OCI-LY3 (cell line): ENCODE measurements at regions not wholly inside any gene's neighbourhood (a gene's known extent, or its start where the extent isn't known, plus 50 kb on each side); places are given as distances from the start of the nearest gene placed in this dataset.

Source experiments
- H2AFZ ChIP-seq: fragments of 200-600, 300-600 bp; shearing (Covaris generic); 2 replicates; pipeline ENCODE4 v1.6.0; 2014; ENCODE audit warnings: antibody characterized with exemption, low read depth, low read length
- H3K27ac ChIP-seq: fragments of 200-600, 300-600 bp; sonication (generic); 2 replicates; pipeline ENCODE4 v1.5.1; 2014; ENCODE audit warnings: mild to moderate bottlenecking, low read length, moderate library complexity, mixed read lengths
- H3K27me3 ChIP-seq: fragments of 200-600, 300-600 bp; sonication (generic); 2 replicates; pipeline ENCODE4 v1.6.1; 2014; ENCODE audit warnings: low read depth, low read length, mixed read lengths
- H3K36me3 ChIP-seq: fragments of 200-600, 300-600 bp; sonication (generic); replicated peaks from 2 replicates; pipeline ENCODE3; 2014; ENCODE audit warnings: low read depth, low read length, mixed read lengths
- H3K4me1 ChIP-seq: fragments of 300-600, 200-600 bp; sonication (generic); 2 replicates; pipeline ENCODE4 v1.6.1; 2014; ENCODE audit warnings: low read length, mixed read lengths
- H3K4me2 ChIP-seq: fragments of 200-600, 300-600 bp; sonication (generic); 2 replicates; pipeline ENCODE4 v1.6.1; 2014; ENCODE audit warnings: low read length, mixed read lengths
- H3K4me3 ChIP-seq: fragments of 300-600, 200-600 bp; sonication (generic); 2 replicates; pipeline ENCODE4 v1.5.1; 2014; ENCODE audit warnings: antibody characterized with exemption, mild to moderate bottlenecking, low read length, moderate library complexity
- H3K79me2 ChIP-seq: fragments of 300-600, 200-600 bp; shearing (Covaris generic); 2 replicates; pipeline ENCODE4 v1.6.1; 2014; ENCODE audit warnings: mild to moderate bottlenecking, low read length, mixed read lengths
- H3K9ac ChIP-seq: fragments of 300-600, 200-600 bp; shearing (Covaris generic); 2 replicates; pipeline ENCODE4 v1.6.0; 2014; ENCODE audit warnings: mild to moderate bottlenecking, low read length, moderate library complexity
- H3K9me3 ChIP-seq: fragments of 200-600, 300-600 bp; shearing (Covaris generic); 2 replicates; pipeline ENCODE4 v1.6.1; 2014; ENCODE audit warnings: low read length, mixed read lengths; ENCODE audit not compliant: insufficient read depth
- H4K20me1 ChIP-seq: fragments of 200-600, 300-600 bp; sonication (generic); 2 replicates; pipeline ENCODE4 v1.6.1; 2016; ENCODE audit warnings: low read length, mixed read lengths; ENCODE audit not compliant: insufficient read depth
- CTCF ChIP-seq: fragments of 200-600, 300-600 bp; sonication (generic); IDR thresholded peaks from 2 replicates; pipeline ENCODE4 v1.5.1; 2014; ENCODE audit warnings: antibody characterized with exemption, low read length, low read depth
- EZH2phosphoT487 ChIP-seq: fragments of 200-600 bp; shearing (Covaris generic); IDR thresholded peaks from 2 replicates; pipeline ENCODE4 v1.6.1; 2018; ENCODE audit warnings: antibody characterized with exemption, mixed run types, low read depth

GRCh38 chr16:65933703-65934102 is 432.8 kb upstream of the CDH5 start:
- no peaks in the 10 kb centered on the region for H3K9me3 ChIP-seq
- H4K20me1 ChIP-seq: no peaks in the 10 kb centered on the region
- TF ChIP-seq CTCF: no peak
- TF ChIP-seq EZH2phosphoT487: no peak
- H3K27me3 ChIP-seq: no peaks in the 10 kb centered on the region
- H2AFZ ChIP-seq: no peak overlapping the region
- H3K4me2 ChIP-seq: no peak overlapping the region
- no peak overlapping the region for H3K4me3 ChIP-seq
- no peaks in the 10 kb centered on the region for H3K36me3 ChIP-seq
- no peaks in the 10 kb centered on the region for H3K4me1 ChIP-seq
- no peaks in the 10 kb centered on the region for H3K79me2 ChIP-seq
- H3K9ac ChIP-seq: no peak overlapping the region
- H3K27ac ChIP-seq: no peak overlapping the region

GRCh38 chr16:65932350-65933072 is 434.0 kb upstream of the CDH5 start:
- no peak for TF ChIP-seq EZH2phosphoT487
- no peak for TF ChIP-seq CTCF
- no peaks in the 10 kb centered on the region for H3K79me2 ChIP-seq
- no peaks in the 10 kb centered on the region for H3K4me1 ChIP-seq
- H3K4me2 ChIP-seq: no peak overlapping the region
- H3K9ac ChIP-seq: no peak overlapping the region
- H3K36me3 ChIP-seq: no peaks in the 10 kb centered on the region
- H4K20me1 ChIP-seq: no peaks in the 10 kb centered on the region
- no peaks in the 10 kb centered on the region for H3K27me3 ChIP-seq
- no peaks in the 10 kb centered on the region for H3K9me3 ChIP-seq
- no peak overlapping the region for H3K27ac ChIP-seq
- H3K4me3 ChIP-seq: no peak overlapping the region
- H2AFZ ChIP-seq: no peak overlapping the region

- TF ChIP-seq CTCF (no peak), EZH2phosphoT487 (no peak)
- H3K9me3 ChIP-seq: no peaks in the 10 kb centered on the region
- no peak overlapping the region for H3K4me3 ChIP-seq
- no peak overlapping the region for H2AFZ ChIP-seq
- no peak overlapping the region for H3K9ac ChIP-seq
- no peaks in the 10 kb centered on the region for H3K27me3 ChIP-seq
- H3K27ac ChIP-seq: no peak overlapping the region
- no peaks in the 10 kb centered on the region for H3K79me2 ChIP-seq
- H3K36me3 ChIP-seq: no peaks in the 10 kb centered on the region
- no peak overlapping the region for H3K4me2 ChIP-seq
- H3K4me1 ChIP-seq: no peaks in the 10 kb centered on the region
- H4K20me1 ChIP-seq: no peaks in the 10 kb centered on the region
Measured at GRCh38 chr16:65922923-65923322, 443.6 kb upstream of the CDH5 start.

- H3K79me2 ChIP-seq: no peaks in the 10 kb centered on the region
- TF ChIP-seq CTCF (no peak), EZH2phosphoT487 (no peak)
- no peaks in the 10 kb centered on the region for H3K27me3 ChIP-seq
- no peak overlapping the region for H3K4me3 ChIP-seq
- no peaks in the 10 kb centered on the region for H3K9me3 ChIP-seq
- no peak overlapping the region for H3K9ac ChIP-seq
- H4K20me1 ChIP-seq: no peaks in the 10 kb centered on the region
- H2AFZ ChIP-seq: no peak overlapping the region
- no peaks in the 10 kb centered on the region for H3K36me3 ChIP-seq
- H3K27ac ChIP-seq: no peak overlapping the region
- H3K4me2 ChIP-seq: no peak overlapping the region
- no peaks in the 10 kb centered on the region for H3K4me1 ChIP-seq
Measured at GRCh38 chr16:65919986-65920376, 446.5 kb upstream of the CDH5 start.
